ENCODE measurements at regions not wholly inside any gene's neighbourhood (a gene's known extent, or its start where the extent isn't known, plus 50 kb on each side); places are given as distances from the start of the nearest gene placed in this dataset.

DNA sequence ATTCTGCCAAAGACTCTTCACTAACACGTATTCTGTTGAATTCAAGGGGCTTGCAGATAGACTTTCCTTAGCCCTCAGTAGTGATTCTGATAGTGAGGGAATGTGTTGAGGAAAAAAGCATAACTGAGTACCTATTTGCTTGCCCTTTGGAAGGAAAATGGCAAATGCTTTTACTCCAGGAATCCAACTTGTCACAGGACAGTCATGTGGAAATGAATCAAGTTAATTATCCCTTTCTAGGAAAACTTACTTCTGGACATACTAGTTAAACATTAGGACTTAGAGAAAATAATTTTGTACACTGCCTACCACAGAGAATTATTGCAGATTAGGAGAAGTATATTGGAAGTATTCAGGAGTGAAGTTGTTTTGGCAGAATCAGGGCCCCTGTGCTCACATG lies 148.9 kb upstream of the SLC13A1 start:
- TF ChIP-seq, protein P1, sequence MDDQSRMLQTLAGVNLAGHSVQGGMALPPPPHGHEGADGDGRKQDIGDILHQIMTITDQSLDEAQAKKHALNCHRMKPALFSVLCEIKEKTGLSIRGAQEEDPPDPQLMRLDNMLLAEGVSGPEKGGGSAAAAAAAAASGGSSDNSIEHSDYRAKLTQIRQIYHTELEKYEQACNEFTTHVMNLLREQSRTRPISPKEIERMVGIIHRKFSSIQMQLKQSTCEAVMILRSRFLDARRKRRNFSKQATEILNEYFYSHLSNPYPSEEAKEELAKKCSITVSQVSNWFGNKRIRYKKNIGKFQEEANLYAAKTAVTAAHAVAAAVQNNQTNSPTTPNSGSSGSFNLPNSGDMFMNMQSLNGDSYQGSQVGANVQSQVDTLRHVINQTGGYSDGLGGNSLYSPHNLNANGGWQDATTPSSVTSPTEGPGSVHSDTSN (IDR thresholded peaks at IDR 0.05), result no peak
- TF ChIP-seq CTCF (IDR thresholded peaks at IDR 0.05) (no peak), MAX (IDR thresholded peaks at IDR 0.05; ENCODE audit: low read depth) (no peak), USF2 (IDR thresholded peaks at IDR 0.05; ENCODE audit: borderline replicate concordance, low read depth, low read length) (no peak), YY1 (IDR thresholded peaks at IDR 0.05; ENCODE audit: low read depth) (no peak), EP300 (IDR thresholded peaks at IDR 0.05; ENCODE audit: borderline replicate concordance in 1 of 2, low read depth in 1 of 2, low read length in 1 of 2) (no peak), NFIC (IDR thresholded peaks at IDR 0.05; ENCODE audit: borderline replicate concordance) (no peak), GABPA (IDR thresholded peaks at IDR 0.05; ENCODE audit: low read depth) (no peak)

All from SK-N-SH (cell line).